Activated CD4-positive, alpha-beta T cell treated with anti-CD3 and anti-CD28 coated beads for 36 hours (primary cell): ENCODE measurements at regions not wholly inside any gene's neighbourhood (a gene's known extent, or its start where the extent isn't known, plus 50 kb on each side); places are given as distances from the start of the nearest gene placed in this dataset.
"Not testable (repeated sequence)": the region's sequence is repeated elsewhere in the genome, so short reads cannot be mapped to it uniquely, and the experiment has no call there.

ENCODE experiments used
- ATAC-seq: fragments of 200-7000 bp; cut with Tn5 transposase; one replicate; pipeline ENCODE4 v1.10.0; 2021; ENCODE audit warnings: mild to moderate bottlenecking, moderate library complexity
- CTCF ChIA-PET: fragments of 350-600 bp; sonication (Branson Sonifier 250); formaldehyde crosslinking; loops from one replicate; lab custom pipeline; 2021; ENCODE audit warnings: antibody characterized with exemption; lab: Charles Lee
- POLR2A ChIA-PET: fragments of 350-600 bp; sonication (Branson Sonifier 250); formaldehyde crosslinking; loops from one replicate; lab custom pipeline; 2021; ENCODE audit warnings: antibody characterized with exemption, inconsistent platforms; lab: Charles Lee
- DNase-seq: peaks from one replicate; pipeline ENCODE4 v3.0.0-alpha.2; 2020
- H3K27ac Mint-ChIP-seq: one replicate; pipeline ENCODE4 v1.8.0; 2021; ENCODE audit warnings: mixed read lengths
- H3K27me3 Mint-ChIP-seq: one replicate; pipeline ENCODE4 v1.8.0; 2021; ENCODE audit warnings: mixed read lengths
- H3K36me3 Mint-ChIP-seq: one replicate; pipeline ENCODE4 v1.8.0; 2021; ENCODE audit warnings: low read depth, mixed read lengths
- H3K4me1 Mint-ChIP-seq: one replicate; pipeline ENCODE4 v1.8.0; 2021; ENCODE audit warnings: mixed read lengths
- H3K4me3 Mint-ChIP-seq: one replicate; pipeline ENCODE4 v1.8.0; 2021; ENCODE audit warnings: mild to moderate bottlenecking, moderate library complexity, mixed read lengths
- H3K9me3 Mint-ChIP-seq: one replicate; pipeline ENCODE4 v1.8.0; 2021; ENCODE audit warnings: low read depth, mixed read lengths
- intact Hi-C, 2 experiments: fragments of 100-400 bp; cut with DNase I in 1 of 2; cut with micrococcal nuclease in 1 of 2; formaldehyde crosslinking; loops; one replicate each; pipeline versions ENCODE4 v1.14.2 to v1.15.1; 2022 to 2024; cut with DNase I, micrococcal nuclease

DNA sequence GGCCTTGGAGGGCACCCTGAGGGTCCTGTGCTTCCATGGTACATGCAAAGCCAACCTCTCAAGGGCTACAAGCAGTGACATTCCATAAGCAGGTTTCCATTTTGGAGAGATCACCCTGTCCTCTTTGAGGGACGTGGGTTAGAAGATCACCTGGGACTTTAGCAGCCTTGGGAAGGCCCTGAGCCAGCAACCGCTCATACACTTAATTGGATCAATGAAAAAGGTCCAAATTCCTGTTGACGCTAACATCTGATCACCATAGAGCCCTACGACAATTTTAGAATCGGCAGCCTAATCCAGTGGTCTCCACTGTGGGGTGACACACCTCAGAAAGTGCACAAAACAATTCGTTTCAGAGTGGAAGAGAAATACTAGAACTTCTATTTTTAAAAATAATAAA lies 196.0 kb upstream of the NR3C1 start:
- DNase-seq, result no peak
- peaks cover 25% of the 10 kb centered on the region for H3K4me1 Mint-ChIP-seq
- H3K27ac Mint-ChIP-seq, result no peak overlapping the region
- ChIA-PET CTCF (no interaction called here), POLR2A (no interaction called here)
- peaks cover 2% of the 10 kb centered on the region for H3K27me3 Mint-ChIP-seq
- intact Hi-C loops, result loop anchor here in 1 of 2 experiments (10.0 kb wide), 1 partner anchor 495 kb away; no protein-coding TSS in a partner anchor
- H3K36me3 Mint-ChIP-seq, result no peaks in the 10 kb centered on the region
- no peak for ATAC-seq
- H3K9me3 Mint-ChIP-seq, result peaks cover 9% of the 10 kb centered on the region
- H3K4me3 Mint-ChIP-seq, result no peak overlapping the region

DNA sequence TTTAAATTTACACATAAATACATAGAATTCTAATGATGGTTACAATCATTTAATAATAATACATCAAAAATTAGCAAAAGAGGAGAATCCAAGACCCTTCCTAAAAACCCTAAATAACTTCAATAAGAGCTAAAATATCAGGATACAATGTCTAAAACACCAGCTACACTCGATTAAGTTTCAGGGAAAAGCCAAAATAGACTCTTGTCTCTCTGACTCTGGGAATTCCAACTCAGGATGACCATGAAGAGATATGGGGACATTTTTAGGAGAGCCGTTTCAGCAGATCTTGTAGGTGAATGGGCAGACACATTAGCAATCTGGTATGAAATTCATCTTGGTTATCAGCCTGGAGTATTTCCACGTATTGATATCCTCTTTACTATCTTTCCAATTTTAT lies 193.3 kb upstream of the NR3C1 start:
- no peak overlapping the region for H3K27ac Mint-ChIP-seq
- H3K9me3 Mint-ChIP-seq, result peaks cover 5% of the 10 kb centered on the region
- POLR2A ChIA-PET, result no interaction called here
- H3K4me1 Mint-ChIP-seq, result peaks cover 25% of the 10 kb centered on the region
- ATAC-seq, result no peak
- CTCF ChIA-PET, result interaction anchor here (0.6 kb wide), 1 partner anchor 306 kb away, joined by 3 read pairs; no protein-coding TSS in a partner anchor
- intact Hi-C loops, result loop anchor here in 1 of 2 experiments (10.0 kb wide), 1 partner anchor 492 kb away; no protein-coding TSS in a partner anchor
- H3K36me3 Mint-ChIP-seq, result no peaks in the 10 kb centered on the region
- no peaks in the 10 kb centered on the region for H3K27me3 Mint-ChIP-seq
- DNase-seq, result no peak
- no peak overlapping the region for H3K4me3 Mint-ChIP-seq

DNA sequence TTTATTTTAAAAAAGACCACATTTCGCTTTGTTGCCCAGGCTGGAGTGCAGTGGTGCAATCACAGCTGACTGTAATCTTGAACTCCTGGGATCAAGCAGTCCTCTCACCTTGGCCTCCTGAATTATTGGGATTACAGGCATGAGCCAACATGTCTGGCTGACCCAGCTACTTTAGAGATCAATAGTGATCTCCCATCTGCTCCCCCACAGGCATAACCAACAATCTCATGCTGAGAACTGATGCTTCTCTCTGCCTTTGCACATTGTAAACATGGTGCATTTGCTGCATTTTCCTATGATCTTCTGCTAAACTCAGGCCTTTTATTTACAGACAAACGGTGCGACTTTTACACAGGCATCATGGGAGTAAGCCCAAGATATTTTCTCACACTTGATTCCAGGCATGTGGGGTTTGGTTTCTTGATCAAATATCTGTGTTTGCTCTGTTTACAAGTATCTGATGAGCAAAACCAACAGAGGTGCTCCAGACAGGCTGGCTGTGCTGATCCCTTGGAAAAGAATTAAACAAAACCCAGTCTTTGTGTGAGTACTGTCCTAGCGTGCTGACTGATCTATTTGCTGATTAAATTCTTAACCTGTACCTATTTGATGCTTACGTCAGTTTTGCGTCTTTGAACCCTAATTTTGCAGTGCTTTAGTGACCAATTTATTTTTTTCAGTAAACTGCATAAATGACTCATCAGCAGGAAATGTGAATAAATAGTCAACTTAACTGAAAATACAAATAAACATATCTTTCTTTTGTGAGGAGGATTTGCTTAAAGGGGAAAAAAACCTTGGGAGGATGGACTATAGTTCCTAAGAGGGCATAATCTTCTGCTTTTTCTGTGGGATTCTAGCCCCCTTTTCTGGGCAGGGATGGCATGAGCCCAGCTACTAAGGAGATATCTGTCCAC lies 191.7 kb upstream of the NR3C1 start:
- CTCF ChIA-PET, result no interaction called here
- Mint-ChIP-seq H3K4me3 (no peak overlapping the region), H3K9me3 (peaks cover 5% of the 10 kb centered on the region), H3K27ac (no peak overlapping the region), H3K27me3 (no peaks in the 10 kb centered on the region), H3K4me1 (peaks cover 23% of the 10 kb centered on the region), H3K36me3 (no peaks in the 10 kb centered on the region)
- POLR2A ChIA-PET, result no interaction called here
- peak; percentile 31 for ATAC-seq
- no peak for DNase-seq
- intact Hi-C loops, result loop anchor here in 1 of 2 experiments (10.0 kb wide), 1 partner anchor 490 kb away; no protein-coding TSS in a partner anchor

DNA sequence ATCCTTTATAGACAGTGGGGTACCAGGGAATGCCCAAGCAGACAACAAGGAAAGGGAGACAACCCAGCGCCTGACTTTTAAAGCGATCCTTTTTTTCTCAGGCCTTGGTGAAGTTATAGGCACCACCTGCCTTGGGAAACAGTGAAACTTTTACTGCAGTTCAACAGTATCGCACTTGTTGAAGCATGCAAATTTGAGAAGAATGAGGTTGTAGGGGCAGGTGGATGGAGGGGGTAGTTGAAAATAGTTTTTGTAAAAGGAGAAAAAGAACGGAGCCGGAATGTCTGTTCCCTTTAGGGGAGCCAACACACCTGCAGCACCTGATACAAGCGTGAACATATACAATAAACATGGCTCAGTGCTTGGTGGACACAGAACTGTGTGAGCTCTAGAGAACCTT lies 190.2 kb upstream of the NR3C1 start:
- intact Hi-C loops, result loop anchor here in 1 of 2 experiments (10.0 kb wide), 1 partner anchor 489 kb away; no protein-coding TSS in a partner anchor
- Mint-ChIP-seq H3K36me3 (no peaks in the 10 kb centered on the region), H3K4me3 (no peak overlapping the region), H3K4me1 (peaks cover 30% of the 10 kb centered on the region), H3K27ac (no peak overlapping the region), H3K27me3 (no peaks in the 10 kb centered on the region), H3K9me3 (peaks cover 5% of the 10 kb centered on the region)
- ATAC-seq, result no peak
- ChIA-PET POLR2A (no interaction called here), CTCF (interaction anchor here (0.8 to 1.2 kb wide), 3 partner anchors 12 to 59 kb away, joined by 4 read pairs; no protein-coding TSS in a partner anchor)
- DNase-seq, result no peak

DNA sequence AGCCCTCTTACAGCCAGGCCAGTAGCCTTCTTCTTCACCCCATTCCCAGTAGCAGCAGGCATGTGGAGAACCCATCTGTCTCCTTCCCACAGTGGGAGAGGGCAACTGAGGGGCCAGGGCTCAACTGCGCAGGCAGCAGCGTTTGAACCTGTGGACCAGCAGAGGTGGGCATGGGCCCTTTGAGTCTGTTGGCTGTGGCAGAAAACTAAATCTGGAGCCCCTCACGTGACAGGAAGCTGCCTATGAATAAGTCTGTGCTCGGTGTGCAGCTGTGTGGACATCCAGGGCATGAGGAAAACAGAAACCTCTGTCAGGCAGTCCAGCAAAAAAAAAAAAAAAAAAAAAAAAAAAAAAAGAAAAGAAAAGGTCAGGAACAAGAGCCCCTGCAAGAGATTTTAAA lies 189.2 kb upstream of the NR3C1 start:
- H3K4me3 Mint-ChIP-seq, result no peak overlapping the region
- H3K9me3 Mint-ChIP-seq, result peaks cover 2% of the 10 kb centered on the region
- CTCF ChIA-PET, result no interaction called here
- peaks cover 40% of the 10 kb centered on the region for H3K4me1 Mint-ChIP-seq
- H3K36me3 Mint-ChIP-seq, result no peaks in the 10 kb centered on the region
- POLR2A ChIA-PET, result interaction anchor here (0.6 kb wide), 1 partner anchor 12 kb away, joined by 4 read pairs; no protein-coding TSS in a partner anchor
- ATAC-seq (peak; percentile 51), DNase-seq (peak; percentile 44)
- H3K27me3 Mint-ChIP-seq, result no peaks in the 10 kb centered on the region
- no peak overlapping the region for H3K27ac Mint-ChIP-seq
- intact Hi-C loops, result loop anchor here in 1 of 2 experiments (10.0 kb wide), 1 partner anchor 488 kb away; no protein-coding TSS in a partner anchor

DNA sequence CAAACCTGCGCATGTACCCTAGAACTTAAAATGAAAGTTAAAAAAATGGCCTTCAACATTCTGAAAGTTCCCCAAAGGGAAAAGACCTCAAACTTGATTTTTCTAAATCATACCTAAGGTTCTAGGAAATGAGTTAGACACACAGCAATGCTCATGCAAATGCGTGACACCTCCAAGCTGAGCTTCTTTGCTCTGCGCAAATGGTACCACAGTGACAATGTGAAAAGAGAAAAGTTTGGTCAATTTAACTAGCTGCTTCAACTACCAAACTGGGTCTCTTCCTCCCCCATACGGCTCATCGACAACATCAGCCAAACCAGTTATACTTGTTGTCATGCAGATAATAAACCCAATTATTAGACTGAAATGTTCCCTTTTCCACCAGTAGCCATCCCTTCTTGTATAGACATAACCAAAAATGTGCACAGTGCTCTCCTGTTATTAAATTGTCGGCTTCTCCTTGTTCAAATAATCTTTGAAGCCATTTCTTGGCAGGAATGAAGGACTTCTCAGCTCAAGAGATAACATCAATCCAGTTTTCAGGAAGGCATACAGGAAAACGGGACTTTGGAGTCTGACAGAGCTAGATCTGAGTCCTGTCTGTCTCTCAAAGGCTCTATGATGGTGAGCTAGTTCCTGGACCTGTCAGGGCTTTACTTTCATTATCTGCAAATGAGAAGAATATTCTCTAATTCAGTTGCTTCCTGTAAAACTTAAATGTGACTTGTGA lies 185.6 kb upstream of the NR3C1 start:
- intact Hi-C loops, result loop anchor here in 1 of 2 experiments (2.0 kb wide), 1 partner anchor 18 kb away; no protein-coding TSS in a partner anchor
- Mint-ChIP-seq H3K4me1 (peaks cover 43% of the 10 kb centered on the region), H3K9me3 (peaks cover 1% of the 10 kb centered on the region), H3K27ac (peak overlapping the region; percentile 57), H3K36me3 (no peaks in the 10 kb centered on the region), H3K4me3 (no peak overlapping the region), H3K27me3 (no peaks in the 10 kb centered on the region)
- ChIA-PET CTCF (interaction anchor here (0.6 to 0.9 kb wide), 2 partner anchors 13 to 278 kb away, joined by 3 read pairs; no protein-coding TSS in a partner anchor), POLR2A (interaction anchor here (1.1 kb wide), 1 partner anchor 16 kb away, joined by 3 read pairs; no protein-coding TSS in a partner anchor)
- DNase-seq, result no peak
- ATAC-seq, result no peak

DNA sequence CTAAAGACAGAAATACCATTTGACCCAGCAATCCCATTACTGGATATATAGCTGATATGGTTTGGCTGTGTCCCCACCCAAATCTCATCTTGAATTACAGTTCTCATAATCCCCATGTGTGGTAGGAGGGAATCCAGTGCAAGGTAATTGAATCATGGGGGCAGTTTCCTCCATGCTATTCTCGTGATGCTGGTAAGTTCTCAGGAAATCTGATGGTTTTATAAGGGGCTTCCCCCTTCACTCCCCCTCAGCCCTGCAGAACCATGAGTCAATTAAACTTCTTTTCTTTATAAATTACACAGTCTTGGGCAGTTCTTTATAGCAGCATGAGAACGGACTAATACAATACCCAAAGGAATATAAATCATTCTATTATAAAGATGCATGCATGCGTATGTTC lies 184.6 kb upstream of the NR3C1 start:
- not testable (repeated sequence) for DNase-seq

DNA sequence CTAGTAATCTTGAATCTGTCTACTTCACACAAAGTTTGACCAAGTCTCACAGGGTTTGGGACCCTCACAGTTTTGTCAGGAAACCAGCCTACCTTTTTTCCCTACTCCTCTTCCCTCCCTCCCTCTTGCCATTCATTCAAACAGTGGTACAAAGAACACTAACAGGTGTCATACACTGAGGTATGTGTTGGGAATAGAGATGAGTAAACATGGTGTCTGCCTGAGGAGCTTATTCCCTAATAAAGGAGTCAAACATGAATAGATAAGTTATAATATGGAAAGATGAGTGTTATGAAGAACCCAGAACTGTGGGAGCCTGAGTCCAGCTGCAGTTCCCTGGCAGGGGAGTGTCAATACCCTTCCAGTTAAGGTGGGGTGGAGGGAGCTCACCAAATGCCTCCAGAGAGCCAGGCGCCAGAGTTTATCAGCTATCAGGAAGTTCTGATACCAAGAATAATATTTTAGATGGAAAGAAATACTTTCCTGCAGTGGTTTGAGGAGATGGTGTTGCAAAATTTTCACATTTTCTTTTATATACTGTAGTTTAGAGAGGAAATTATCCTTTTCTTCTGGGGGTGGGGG lies 183.4 kb upstream of the NR3C1 start:
- no peaks in the 10 kb centered on the region for H3K27me3 Mint-ChIP-seq
- no peak for DNase-seq
- H3K27ac Mint-ChIP-seq, result peak overlapping the region; percentile 8
- ATAC-seq, result no peak
- ChIA-PET POLR2A (no interaction called here), CTCF (interaction anchor here (0.6 to 2.4 kb wide), 2 partner anchors 12 to 19 kb away, joined by 3 to 8 read pairs; no protein-coding TSS in a partner anchor)
- H3K9me3 Mint-ChIP-seq, result peaks cover 3% of the 10 kb centered on the region
- peaks cover 49% of the 10 kb centered on the region for H3K4me1 Mint-ChIP-seq
- no peaks in the 10 kb centered on the region for H3K36me3 Mint-ChIP-seq
- intact Hi-C loops, result no loop called here
- no peak overlapping the region for H3K4me3 Mint-ChIP-seq

More for the DNA sequence above, 184.6 kb upstream of the NR3C1 start:
- H3K4me3 Mint-ChIP-seq, H3K9me3 Mint-ChIP-seq, H3K36me3 Mint-ChIP-seq, POLR2A ChIA-PET, H3K27ac Mint-ChIP-seq, H3K27me3 Mint-ChIP-seq: not testable (repeated sequence)
- ATAC-seq, result peak; percentile 53
- CTCF ChIA-PET, result interaction anchor here (0.6 kb wide), 1 partner anchor 11 kb away, joined by 3 read pairs; no protein-coding TSS in a partner anchor
- H3K4me1 Mint-ChIP-seq, result peaks cover 49% of the 10 kb centered on the region
- intact Hi-C loops, result loop anchor here in 1 of 2 experiments (2.0 kb wide), 1 partner anchor 19 kb away; no protein-coding TSS in a partner anchor

DNA sequence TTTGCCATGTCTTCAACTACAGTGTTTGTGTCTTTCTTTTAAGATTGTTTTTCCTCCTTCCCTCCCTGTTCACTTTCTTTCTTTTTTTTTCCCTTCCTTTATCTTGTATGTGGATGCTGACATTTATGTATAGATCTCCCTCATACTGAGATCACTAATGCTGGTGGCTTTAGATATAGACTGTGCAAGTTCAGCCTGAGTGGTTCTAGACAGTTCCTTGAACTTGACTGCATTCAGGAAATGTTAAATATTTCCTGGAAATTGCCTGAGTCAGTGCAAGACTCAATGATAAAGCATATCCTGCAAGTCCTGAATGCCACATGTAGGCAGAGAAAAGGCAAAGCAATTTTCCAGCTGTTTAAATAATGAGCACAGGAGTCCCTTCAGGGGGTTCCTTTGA lies 182.5 kb upstream of the NR3C1 start:
- Mint-ChIP-seq H3K9me3 (peaks cover 3% of the 10 kb centered on the region), H3K27me3 (no peaks in the 10 kb centered on the region), H3K27ac (peak overlapping the region; percentile 53), H3K36me3 (no peaks in the 10 kb centered on the region), H3K4me1 (peaks cover 49% of the 10 kb centered on the region), H3K4me3 (no peak overlapping the region)
- ChIA-PET POLR2A (no interaction called here), CTCF (interaction anchor here (2.4 kb wide), 1 partner anchor 11 kb away, joined by 8 read pairs; no protein-coding TSS in a partner anchor)
- ATAC-seq, result peak; percentile 66
- intact Hi-C loops, result no loop called here
- DNase-seq, result no peak

DNA sequence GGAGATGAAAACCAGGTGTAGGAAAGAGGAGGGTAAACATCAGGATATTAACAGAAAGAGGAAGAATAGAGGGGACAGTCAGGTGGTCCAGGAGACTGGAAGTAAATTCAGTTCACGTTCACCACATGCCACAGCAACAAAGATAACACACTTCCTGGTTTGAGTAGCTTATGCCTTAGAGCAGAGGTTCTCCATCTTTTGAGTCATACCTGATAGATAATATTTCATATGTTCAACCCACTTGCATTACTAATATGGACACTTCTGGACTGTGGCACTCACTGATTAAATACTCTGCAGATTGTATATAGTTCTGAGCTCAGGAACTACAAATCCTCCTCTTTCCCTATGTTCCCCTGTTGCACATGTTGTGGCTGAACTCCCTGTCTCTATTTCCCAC lies 179.9 kb upstream of the NR3C1 start:
- ChIA-PET CTCF (interaction anchor here (1.2 to 1.5 kb wide), 2 partner anchors 17 to 22 kb away, joined by 3 to 5 read pairs; no protein-coding TSS in a partner anchor), POLR2A (no interaction called here)
- H3K4me3 Mint-ChIP-seq, result no peak overlapping the region
- H3K27ac Mint-ChIP-seq, result no peak overlapping the region
- H3K9me3 Mint-ChIP-seq, result peaks cover 3% of the 10 kb centered on the region
- H3K4me1 Mint-ChIP-seq, result peaks cover 39% of the 10 kb centered on the region
- no peak for DNase-seq
- intact Hi-C loops, result no loop called here
- ATAC-seq, result peak; percentile 40
- H3K36me3 Mint-ChIP-seq, result no peaks in the 10 kb centered on the region
- no peaks in the 10 kb centered on the region for H3K27me3 Mint-ChIP-seq
